ENCODE measurements at regions not wholly inside any gene's neighbourhood (a gene's known extent, or its start where the extent isn't known, plus 50 kb on each side); places are given as distances from the start of the nearest gene placed in this dataset.
"Not testable (repeated sequence)": the region's sequence is repeated elsewhere in the genome, so short reads cannot be mapped to it uniquely, and the experiment has no call there.

DNA sequence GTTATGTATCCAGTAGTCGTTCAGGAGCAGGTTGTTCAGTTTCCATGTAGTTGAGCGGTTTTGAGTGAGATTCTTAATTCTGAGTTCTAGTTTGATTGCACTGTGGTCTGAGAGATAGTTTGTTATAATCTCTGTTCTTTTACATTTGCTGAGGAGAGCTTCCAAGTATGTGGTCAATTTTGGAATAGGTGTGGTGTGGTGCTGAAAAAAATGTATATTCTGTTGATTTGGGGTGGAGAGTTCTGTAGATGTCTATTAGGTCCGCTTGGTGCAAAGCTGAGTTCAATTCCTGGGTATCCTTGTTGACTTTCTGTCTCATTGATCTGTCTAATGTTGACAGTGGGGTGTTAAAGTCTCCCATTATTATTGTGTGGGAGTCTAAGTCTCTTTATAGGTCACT, 68.6 kb upstream of the IZUMO1R start:
- TF ChIP-seq, protein P1, sequence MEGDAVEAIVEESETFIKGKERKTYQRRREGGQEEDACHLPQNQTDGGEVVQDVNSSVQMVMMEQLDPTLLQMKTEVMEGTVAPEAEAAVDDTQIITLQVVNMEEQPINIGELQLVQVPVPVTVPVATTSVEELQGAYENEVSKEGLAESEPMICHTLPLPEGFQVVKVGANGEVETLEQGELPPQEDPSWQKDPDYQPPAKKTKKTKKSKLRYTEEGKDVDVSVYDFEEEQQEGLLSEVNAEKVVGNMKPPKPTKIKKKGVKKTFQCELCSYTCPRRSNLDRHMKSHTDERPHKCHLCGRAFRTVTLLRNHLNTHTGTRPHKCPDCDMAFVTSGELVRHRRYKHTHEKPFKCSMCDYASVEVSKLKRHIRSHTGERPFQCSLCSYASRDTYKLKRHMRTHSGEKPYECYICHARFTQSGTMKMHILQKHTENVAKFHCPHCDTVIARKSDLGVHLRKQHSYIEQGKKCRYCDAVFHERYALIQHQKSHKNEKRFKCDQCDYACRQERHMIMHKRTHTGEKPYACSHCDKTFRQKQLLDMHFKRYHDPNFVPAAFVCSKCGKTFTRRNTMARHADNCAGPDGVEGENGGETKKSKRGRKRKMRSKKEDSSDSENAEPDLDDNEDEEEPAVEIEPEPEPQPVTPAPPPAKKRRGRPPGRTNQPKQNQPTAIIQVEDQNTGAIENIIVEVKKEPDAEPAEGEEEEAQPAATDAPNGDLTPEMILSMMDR (conservative IDR thresholded peaks at IDR 0.05; ENCODE audit: low read depth, low read length), result not testable (repeated sequence)
- TF ChIP-seq NFE2L2 (IDR thresholded peaks at IDR 0.05; ENCODE audit: low read depth, low read length); MXI1 (IDR thresholded peaks at IDR 0.05; ENCODE audit: borderline replicate concordance, low read depth, low read length); RFX5 (IDR thresholded peaks at IDR 0.05; ENCODE audit: low read depth, low read length); POLR2A (IDR thresholded peaks at IDR 0.05; ENCODE audit: low read depth, low read length); RCOR1 (IDR thresholded peaks at IDR 0.05; ENCODE audit: insufficient replicate concordance, low read length); FOS (IDR thresholded peaks at IDR 0.05; ENCODE audit: low read depth, low read length); CEBPB (IDR thresholded peaks at IDR 0.05; ENCODE audit: low read depth, low read length); RAD21 (IDR thresholded peaks at IDR 0.05; ENCODE audit: low read length); BHLHE40 (IDR thresholded peaks at IDR 0.05; ENCODE audit: low read depth, low read length); USF2 (IDR thresholded peaks at IDR 0.05; ENCODE audit: low read depth, low read length); CHD1 (IDR thresholded peaks at IDR 0.05; ENCODE audit: low read depth, low read length): not testable (repeated sequence)

Data from IMR-90 (cell line).